Esophagus squamous epithelium (tissue), 4 donors: ENCODE measurements at regions not wholly inside any gene's neighbourhood (a gene's known extent, or its start where the extent isn't known, plus 50 kb on each side); places are given as distances from the start of the nearest gene placed in this dataset.

ENCODE experiments used
- POLR2A ChIP-seq, 4 donors: fragments of 450-650 bp; IDR thresholded peaks; one replicate each; pipeline ENCODE4 v1.6.1; 2017; ENCODE audit warnings: antibody characterized with exemption in 4 of 4, mild to moderate bottlenecking in 4 of 4, moderate library complexity in 3 of 4
- TF ChIP-seq, protein P1 (sequence below), 6 experiments: fragments of 450-650 bp in 4 of 6; fragments of 200-600 bp in 2 of 6; sonication (generic) in 2 of 6; IDR thresholded peaks; one replicate each; pipeline ENCODE4 v1.5.1; 2016 to 2019; ENCODE audit warnings: antibody characterized with exemption in 6 of 6, mild to moderate bottlenecking in 4 of 6, moderate library complexity in 4 of 6

DNA sequence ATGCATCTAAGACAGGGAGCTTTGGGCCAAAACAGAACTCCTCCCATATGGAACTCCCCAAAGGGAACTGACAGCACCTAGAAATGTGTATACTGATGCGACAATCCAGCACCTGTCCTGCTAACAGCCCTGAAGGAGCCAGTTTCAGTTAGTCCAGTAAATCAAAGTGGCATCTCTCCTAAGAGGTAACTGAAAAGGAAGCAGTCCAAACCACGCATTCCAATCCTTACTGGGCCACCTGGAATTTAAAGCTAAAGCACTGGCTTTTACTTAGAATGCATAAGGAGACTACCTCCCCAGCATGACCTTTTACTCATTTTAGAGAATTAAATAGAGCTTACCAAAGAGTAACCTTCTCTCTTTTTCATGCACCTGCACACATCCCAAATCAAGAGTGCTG lies 586.8 kb upstream of the PITX2 start:
- TF ChIP-seq, protein P1, sequence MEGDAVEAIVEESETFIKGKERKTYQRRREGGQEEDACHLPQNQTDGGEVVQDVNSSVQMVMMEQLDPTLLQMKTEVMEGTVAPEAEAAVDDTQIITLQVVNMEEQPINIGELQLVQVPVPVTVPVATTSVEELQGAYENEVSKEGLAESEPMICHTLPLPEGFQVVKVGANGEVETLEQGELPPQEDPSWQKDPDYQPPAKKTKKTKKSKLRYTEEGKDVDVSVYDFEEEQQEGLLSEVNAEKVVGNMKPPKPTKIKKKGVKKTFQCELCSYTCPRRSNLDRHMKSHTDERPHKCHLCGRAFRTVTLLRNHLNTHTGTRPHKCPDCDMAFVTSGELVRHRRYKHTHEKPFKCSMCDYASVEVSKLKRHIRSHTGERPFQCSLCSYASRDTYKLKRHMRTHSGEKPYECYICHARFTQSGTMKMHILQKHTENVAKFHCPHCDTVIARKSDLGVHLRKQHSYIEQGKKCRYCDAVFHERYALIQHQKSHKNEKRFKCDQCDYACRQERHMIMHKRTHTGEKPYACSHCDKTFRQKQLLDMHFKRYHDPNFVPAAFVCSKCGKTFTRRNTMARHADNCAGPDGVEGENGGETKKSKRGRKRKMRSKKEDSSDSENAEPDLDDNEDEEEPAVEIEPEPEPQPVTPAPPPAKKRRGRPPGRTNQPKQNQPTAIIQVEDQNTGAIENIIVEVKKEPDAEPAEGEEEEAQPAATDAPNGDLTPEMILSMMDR (IDR thresholded peaks at IDR 0.05), result no peak
- no peak for TF ChIP-seq POLR2A (IDR thresholded peaks at IDR 0.05)
